Fibroblast of lung (primary cell): ENCODE measurements at regions not wholly inside any gene's neighbourhood (a gene's known extent, or its start where the extent isn't known, plus 50 kb on each side); places are given as distances from the start of the nearest gene placed in this dataset.
A peak's percentile ranks its signal among the peaks of the same experiment; 100 is the strongest.

Experiments
- DNase-seq, 2 donors: peaks; one replicate each; pipeline versions ENCODE4 v3.0.0 to v3.0.0-alpha.2; 2010; ENCODE audit warnings: low read depth in 2 of 2
- H2AFZ ChIP-seq: 2 replicates; pipeline ENCODE4 v1.5.1; 2012; ENCODE audit warnings: low read length, control low read depth, inconsistent platforms
- H3K27ac ChIP-seq: 2 replicates; pipeline ENCODE4 v1.5.1; 2011; ENCODE audit warnings: low read length, control low read depth; ENCODE audit not compliant: insufficient read depth
- H3K27me3 ChIP-seq: 2 replicates; pipeline ENCODE4 v1.5.1; 2011; ENCODE audit warnings: mild to moderate bottlenecking, low read length; ENCODE audit not compliant: control insufficient read depth, insufficient read depth
- H3K36me3 ChIP-seq: 2 replicates; pipeline ENCODE4 v1.5.1; 2011; ENCODE audit warnings: low read length; ENCODE audit not compliant: control insufficient read depth, insufficient read depth
- H3K4me1 ChIP-seq: 2 replicates; pipeline ENCODE4 v1.5.1; 2011; ENCODE audit warnings: low read length; ENCODE audit not compliant: control insufficient read depth, insufficient read depth; ENCODE audit errors: extremely low read depth
- H3K4me2 ChIP-seq: 2 replicates; pipeline ENCODE4 v1.5.1; 2011; ENCODE audit warnings: low read length, control low read depth; ENCODE audit not compliant: insufficient read depth; ENCODE audit errors: extremely low read depth
- H3K4me3 ChIP-seq, 4 experiments: fragments of 200-600 bp in 1 of 4; sonication (generic) in 1 of 4; replicated peaks in 1 of 4; 2 replicates each; pipeline ENCODE4 v1.5.1; 2011 to 2016; ENCODE audit warnings: low read length in 4 of 4, low read depth in 3 of 4, mild to moderate bottlenecking in 3 of 4, control low read depth in 2 of 4, inconsistent platforms in 1 of 4, mixed read lengths in 1 of 4; ENCODE audit not compliant: insufficient read depth in 1 of 4; ENCODE audit errors: control extremely low read depth in 1 of 4
- H3K79me2 ChIP-seq: 2 replicates; pipeline ENCODE4 v1.5.1; 2012; ENCODE audit warnings: mild to moderate bottlenecking, low read length, inconsistent platforms; ENCODE audit not compliant: control insufficient read depth, insufficient read depth
- H3K9ac ChIP-seq: 2 replicates; pipeline ENCODE4 v1.5.1; 2011; ENCODE audit warnings: mild to moderate bottlenecking, low read length, control low read depth; ENCODE audit not compliant: insufficient read depth
- H3K9me3 ChIP-seq: 2 replicates; pipeline ENCODE4 v1.5.1; 2012; ENCODE audit warnings: low read depth, low read length; ENCODE audit not compliant: control insufficient read depth, insufficient read depth
- H4K20me1 ChIP-seq: 2 replicates; pipeline ENCODE4 v1.5.1; 2011; ENCODE audit warnings: low read length; ENCODE audit not compliant: control insufficient read depth, insufficient read depth; ENCODE audit errors: extremely low read depth
- CTCF ChIP-seq, 2 donors: IDR thresholded peaks in 1 of 2; conservative IDR thresholded peaks in 1 of 2; 1 replicate in 1 of 2; 2 replicates in 1 of 2; pipeline ENCODE4 v1.5.1; 2011 to 2012; ENCODE audit warnings: low read length in 2 of 2, control low read depth in 1 of 2, inconsistent platforms in 1 of 2, low read depth in 1 of 2, mild to moderate bottlenecking in 1 of 2
- EZH2 ChIP-seq: IDR thresholded peaks from 2 replicates; pipeline ENCODE4 v1.5.1; 2012; ENCODE audit warnings: low read length, control low read depth, mild to moderate bottlenecking; ENCODE audit errors: missing control alignments

DNA sequence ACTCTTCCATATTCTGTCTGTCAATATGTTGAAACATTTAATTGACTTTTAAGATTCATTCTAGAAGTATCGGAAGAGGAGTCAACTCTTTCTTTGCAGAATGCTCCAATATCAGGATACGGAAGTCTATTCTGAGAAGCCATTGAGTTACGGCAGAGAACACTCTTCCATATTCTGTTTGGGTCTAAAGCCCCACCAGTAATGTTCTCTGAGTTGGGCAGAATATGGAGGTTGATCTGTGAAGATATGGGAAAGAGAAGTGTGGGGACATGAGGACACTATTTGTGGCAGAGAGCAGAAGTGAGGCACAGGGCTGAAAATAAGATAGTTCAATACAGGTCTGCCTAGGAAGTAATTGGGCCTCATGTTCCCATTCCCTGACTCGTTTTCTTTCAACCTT, 300.0 kb downstream of the DIRAS2 start:
- no peaks in the 10 kb centered on the region for H3K36me3 ChIP-seq
- no peak overlapping the region for H2AFZ ChIP-seq
- H3K9me3 ChIP-seq, result no peaks in the 10 kb centered on the region
- no peak for DNase-seq
- no peak overlapping the region for H3K4me3 ChIP-seq
- no peak overlapping the region for H3K27ac ChIP-seq
- H3K4me1 ChIP-seq, result no peaks in the 10 kb centered on the region
- H3K27me3 ChIP-seq, result no peaks in the 10 kb centered on the region
- no peaks in the 10 kb centered on the region for H3K79me2 ChIP-seq
- H3K4me2 ChIP-seq, result no peak overlapping the region
- TF ChIP-seq CTCF (conservative IDR thresholded peaks at IDR 0.05 in 1 of 2, IDR thresholded peaks at IDR 0.05 in 1 of 2; ENCODE audit: low read depth in 1 of 2, low read length in 2 of 2), result no peak
- no peak for TF ChIP-seq EZH2
- H4K20me1 ChIP-seq, result no peaks in the 10 kb centered on the region
- no peak overlapping the region for H3K9ac ChIP-seq

GRCh38 chr9:90343366-90343765, 299.3 kb downstream of the DIRAS2 start:
- Histone ChIP-seq H3K36me3 (no peaks in the 10 kb centered on the region), H2AFZ (no peak overlapping the region), H3K4me2 (no peak overlapping the region), H3K27me3 (no peaks in the 10 kb centered on the region), H3K9me3 (no peaks in the 10 kb centered on the region), H3K79me2 (no peaks in the 10 kb centered on the region), H3K4me3 (no peak overlapping the region), H4K20me1 (no peaks in the 10 kb centered on the region), H3K27ac (no peak overlapping the region), H3K9ac (no peak overlapping the region), H3K4me1 (no peaks in the 10 kb centered on the region)
- TF ChIP-seq CTCF (conservative IDR thresholded peaks at IDR 0.05 in 1 of 2, IDR thresholded peaks at IDR 0.05 in 1 of 2; ENCODE audit: low read depth in 1 of 2, low read length in 2 of 2), result no peak
- TF ChIP-seq EZH2, result no peak
- DNase-seq, result peak in 1 of 2 donors; percentile 21

- Histone ChIP-seq H2AFZ (no peak overlapping the region), H3K4me3 (no peak overlapping the region), H4K20me1 (no peaks in the 10 kb centered on the region), H3K9me3 (no peaks in the 10 kb centered on the region), H3K4me1 (no peaks in the 10 kb centered on the region), H3K27ac (no peak overlapping the region), H3K4me2 (no peak overlapping the region), H3K36me3 (no peaks in the 10 kb centered on the region), H3K27me3 (no peaks in the 10 kb centered on the region), H3K79me2 (no peaks in the 10 kb centered on the region), H3K9ac (no peak overlapping the region)
- DNase-seq, result peak in 1 of 2 donors; percentile 34
- TF ChIP-seq EZH2 (no peak), CTCF (conservative IDR thresholded peaks at IDR 0.05 in 1 of 2, IDR thresholded peaks at IDR 0.05 in 1 of 2; ENCODE audit: low read depth in 1 of 2, low read length in 2 of 2) (no peak)
Measured at GRCh38 chr9:90343991-90344390, 298.6 kb downstream of the DIRAS2 start.
